GM19240 (cell line): ENCODE measurements at regions not wholly inside any gene's neighbourhood (a gene's known extent, or its start where the extent isn't known, plus 50 kb on each side); places are given as distances from the start of the nearest gene placed in this dataset.

Experiments used
- DNase-seq: peaks from one replicate; pipeline ENCODE4 v3.0.0; 2011; ENCODE audit warnings: low spot score; ENCODE audit not compliant: insufficient read length

- no peak for DNase-seq
These were observed 369.1 kb downstream of the MTRR start for GRCh38 chr5:8238080-8238479.

GRCh38 chr5:8239198-8239597 lies 370.2 kb downstream of the MTRR start:
- no peak for DNase-seq

GRCh38 chr5:8239646-8240045 lies 370.7 kb downstream of the MTRR start:
- DNase-seq: no peak

GRCh38 chr5:8241076-8241475 lies 372.1 kb downstream of the MTRR start:
- no peak for DNase-seq

- no peak for DNase-seq
These were observed 372.6 kb downstream of the MTRR start for GRCh38 chr5:8241558-8241957.

- DNase-seq: no peak
These were observed 378.3 kb downstream of the MTRR start for GRCh38 chr5:8247049-8247899.

- no peak for DNase-seq
These were observed 384.4 kb downstream of the MTRR start for GRCh38 chr5:8253376-8253775.

- DNase-seq: no peak
These were observed 385.7 kb downstream of the MTRR start for GRCh38 chr5:8254674-8255073.

- no peak for DNase-seq
These were observed 389.9 kb downstream of the MTRR start for GRCh38 chr5:8258801-8259200.

GRCh38 chr5:8270246-8270645 lies 401.3 kb downstream of the MTRR start:
- DNase-seq: no peak

- no peak for DNase-seq
These were observed 411.9 kb downstream of the MTRR start for GRCh38 chr5:8280711-8281363.

- no peak for DNase-seq
These were observed 419.4 kb downstream of the MTRR start for GRCh38 chr5:8288334-8288733.

GRCh38 chr5:8288897-8289516 lies 420.1 kb downstream of the MTRR start:
- no peak for DNase-seq

- no peak for DNase-seq
These were observed 420.8 kb downstream of the MTRR start for GRCh38 chr5:8289779-8290178.

GRCh38 chr5:8290721-8291120 lies 421.8 kb downstream of the MTRR start:
- no peak for DNase-seq

GRCh38 chr5:8291641-8292040 lies 422.7 kb downstream of the MTRR start:
- no peak for DNase-seq

- no peak for DNase-seq
These were observed 426.2 kb downstream of the MTRR start for GRCh38 chr5:8295141-8295540.

GRCh38 chr5:8299716-8300115 lies 430.8 kb downstream of the MTRR start:
- DNase-seq: no peak

- DNase-seq: no peak
These were observed 435.4 kb downstream of the MTRR start for GRCh38 chr5:8304341-8304740.

- no peak for DNase-seq
These were observed 437.4 kb downstream of the MTRR start for GRCh38 chr5:8306288-8306896.

GRCh38 chr5:8314965-8315364 lies 446.0 kb downstream of the MTRR start:
- DNase-seq: no peak
